GM19452 (cell line): ENCODE measurements at regions not wholly inside any gene's neighbourhood (a gene's known extent, or its start where the extent isn't known, plus 50 kb on each side); places are given as distances from the start of the nearest gene placed in this dataset.
"Not testable (repeated sequence)": the region's sequence is repeated elsewhere in the genome, so short reads cannot be mapped to it uniquely, and the experiment has no call there.

Experiments
- ATAC-seq: cut with Tn5 transposase; IDR thresholded peaks from one replicate; pipeline ENCODE4 v1.9.1; 2021; ENCODE audit not compliant: unreplicated experiment

DNA sequence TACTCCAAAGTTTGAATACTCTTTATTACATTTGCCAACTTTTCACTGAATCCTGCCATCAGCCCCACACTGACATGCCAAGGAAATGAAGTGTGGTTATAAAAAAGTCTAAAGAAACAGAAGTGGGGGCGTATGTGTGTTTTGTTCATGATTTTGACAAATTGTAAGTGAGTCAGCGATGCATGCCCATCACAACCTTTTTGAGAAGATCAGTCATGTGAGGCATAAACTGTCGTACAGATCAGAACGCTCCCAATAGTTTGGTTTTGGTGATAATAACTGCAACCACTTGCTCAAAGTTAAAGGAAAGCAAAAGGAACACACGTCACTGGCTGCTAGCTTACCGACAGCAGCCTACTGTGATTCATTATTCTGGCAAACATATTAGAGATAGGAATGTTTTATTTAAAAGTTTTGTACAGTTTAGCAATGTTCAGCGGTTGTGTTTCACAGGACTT is 95.6 kb downstream of the RGS2 start:
- ATAC-seq, result no peak

DNA sequence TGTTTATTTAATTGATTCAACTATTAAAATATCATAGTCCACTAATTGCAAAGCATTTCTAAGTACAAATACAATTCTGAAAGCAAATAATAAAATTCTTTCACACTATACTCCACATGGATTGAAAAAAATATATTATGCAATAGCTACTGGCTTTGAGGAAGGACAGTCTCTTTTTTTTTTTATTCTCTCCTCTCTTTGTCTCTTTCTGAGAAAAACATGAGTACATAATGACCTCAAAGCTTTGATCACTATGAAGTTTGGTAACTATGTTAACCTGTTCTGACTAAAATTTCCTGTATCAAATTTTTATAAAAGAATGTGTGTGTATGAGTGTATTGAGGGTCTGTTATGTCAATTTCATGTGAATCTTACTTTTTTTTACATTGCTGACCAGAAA is 96.2 kb downstream of the RGS2 start:
- no peak for ATAC-seq

DNA sequence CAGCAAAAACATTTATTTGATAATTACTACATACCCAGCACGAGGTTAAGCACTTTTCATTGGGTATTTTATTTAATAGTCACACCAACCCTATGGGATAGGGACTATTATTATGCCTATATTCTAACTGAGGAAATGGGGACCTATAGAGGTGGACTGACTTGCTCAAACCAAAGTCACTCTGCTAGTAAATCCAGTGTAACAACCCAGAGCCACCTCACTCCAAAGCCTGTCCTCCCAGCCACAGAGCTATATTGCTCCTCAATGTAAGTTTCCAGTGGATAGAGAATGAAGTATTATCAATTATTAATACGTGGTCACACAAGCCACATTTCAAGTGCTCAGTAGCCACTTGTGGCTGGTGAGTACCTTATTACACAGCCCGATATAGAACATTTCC is 97.5 kb downstream of the RGS2 start:
- ATAC-seq, result no peak

DNA sequence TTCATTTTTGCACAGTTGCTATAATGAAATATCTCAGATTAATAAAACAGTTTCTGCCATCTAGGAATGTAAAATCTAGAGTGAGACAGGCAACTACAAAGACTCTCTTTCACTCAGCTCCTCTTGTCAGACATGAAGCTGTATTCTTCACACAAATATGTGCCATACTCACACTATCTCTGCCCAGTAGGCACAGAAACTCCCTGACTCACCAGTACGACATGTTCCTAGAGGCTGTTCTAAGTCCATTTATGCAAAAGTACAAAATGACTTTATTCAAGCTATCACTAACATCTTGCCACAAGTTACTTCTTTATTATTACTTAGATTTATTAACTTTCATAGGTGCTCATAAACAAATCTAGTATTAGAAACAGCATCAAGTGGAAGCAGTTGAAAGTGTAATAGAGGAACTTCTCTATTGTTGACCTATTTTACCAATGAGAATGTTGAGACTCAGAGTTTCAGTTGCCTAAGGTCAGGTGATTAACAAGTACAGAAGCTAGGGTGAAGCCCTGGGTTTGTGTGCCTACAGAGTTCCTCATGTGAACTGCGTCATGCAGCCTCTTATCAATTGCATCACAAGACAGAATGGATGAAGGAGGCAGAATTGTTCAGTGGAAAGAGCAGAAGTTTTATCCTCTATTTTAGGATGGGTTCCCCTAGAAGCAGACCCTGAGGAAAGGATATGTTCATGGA is 98.9 kb downstream of the RGS2 start:
- ATAC-seq, result peak; percentile 55

DNA sequence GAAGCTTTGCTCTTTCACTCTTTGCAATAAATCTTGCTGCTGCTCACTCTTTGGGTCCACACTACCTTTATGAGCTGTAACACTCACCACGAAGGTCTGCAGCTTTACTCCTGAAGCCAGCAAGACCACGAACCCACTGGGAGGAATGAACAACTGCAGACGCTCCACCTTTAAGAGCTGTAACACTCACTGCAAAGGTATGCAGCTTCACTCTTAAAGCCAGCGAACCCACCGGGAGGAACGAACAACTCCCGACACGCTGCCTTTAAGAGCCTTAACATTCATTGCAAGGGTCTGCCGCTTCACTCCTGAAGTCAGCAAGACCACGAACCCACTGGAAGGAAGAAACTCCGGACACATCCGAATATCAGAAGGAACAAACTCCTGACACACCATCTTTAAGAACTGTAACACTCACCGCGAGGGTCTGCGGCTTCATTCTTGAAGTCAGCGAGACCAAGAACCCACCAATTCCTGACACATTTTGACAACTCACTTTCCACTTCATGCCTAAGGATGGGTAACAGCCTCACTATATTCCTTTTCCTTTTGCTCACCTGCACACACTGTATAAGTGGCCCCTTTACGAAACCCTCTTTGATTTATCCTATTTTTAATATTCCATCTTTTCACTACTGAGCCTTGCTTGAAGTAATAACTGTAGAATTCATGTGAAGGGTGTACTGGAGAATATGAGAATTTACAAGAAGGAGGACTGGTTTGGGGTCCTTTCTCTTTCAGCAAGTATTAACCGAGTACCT is 103.2 kb downstream of the RGS2 start:
- not testable (repeated sequence) for ATAC-seq

DNA sequence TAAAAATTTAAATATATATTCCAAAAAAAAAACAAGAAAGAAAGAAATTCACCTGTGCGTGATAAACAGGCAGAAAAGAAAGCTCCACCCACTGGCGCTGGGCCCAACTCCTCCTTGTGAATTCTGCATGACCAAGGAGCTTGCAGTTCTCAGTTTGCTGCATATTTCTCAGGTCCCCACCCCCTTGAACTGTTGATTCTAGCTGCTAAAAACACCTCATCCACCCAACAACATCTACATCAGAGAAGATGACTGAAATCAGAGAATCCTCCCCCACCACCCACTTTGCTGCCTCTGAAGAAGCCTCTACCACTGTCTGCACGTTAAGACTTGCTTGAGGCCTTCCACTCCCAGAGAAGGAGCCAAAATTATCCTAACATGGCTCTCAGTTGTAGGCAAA is 104.8 kb downstream of the RGS2 start:
- ATAC-seq, result no peak

DNA sequence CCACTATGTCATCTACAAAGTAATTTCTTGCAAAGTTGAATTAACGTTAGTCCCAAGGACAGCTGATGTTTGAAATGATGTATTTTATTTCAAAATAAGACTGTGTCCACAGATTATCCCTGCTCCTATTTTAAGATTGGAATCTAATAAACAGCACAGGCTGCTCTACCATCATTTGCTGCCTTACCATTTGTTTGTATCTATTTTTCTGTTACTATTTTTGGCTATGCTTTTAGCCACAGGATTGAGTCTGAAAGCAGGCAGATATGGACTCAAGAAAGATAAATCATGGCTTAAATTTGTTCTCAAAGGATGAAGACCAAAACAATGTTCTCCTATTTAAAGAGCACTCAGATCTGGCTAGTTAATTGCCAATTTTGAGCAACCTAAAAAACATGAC is 105.3 kb downstream of the RGS2 start:
- ATAC-seq, result no peak

DNA sequence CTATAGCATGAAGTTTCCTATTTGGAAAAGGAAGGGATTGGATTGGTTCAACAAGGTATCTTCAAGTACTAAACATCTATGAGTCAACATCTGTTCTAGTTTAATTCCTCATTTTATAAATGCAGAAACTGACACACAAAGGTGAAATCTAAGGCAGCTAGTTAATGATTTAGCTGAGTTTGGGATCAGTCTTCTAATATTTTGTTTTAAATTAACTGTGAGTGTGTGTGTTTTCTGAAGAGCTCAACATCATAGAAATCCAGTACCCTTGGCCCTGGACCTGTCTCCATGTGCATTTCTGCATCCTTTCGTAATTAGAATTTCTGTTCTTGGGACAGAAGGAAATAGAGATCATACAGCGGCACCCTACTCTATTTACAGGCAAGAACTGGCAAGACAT is 105.9 kb downstream of the RGS2 start:
- no peak for ATAC-seq

DNA sequence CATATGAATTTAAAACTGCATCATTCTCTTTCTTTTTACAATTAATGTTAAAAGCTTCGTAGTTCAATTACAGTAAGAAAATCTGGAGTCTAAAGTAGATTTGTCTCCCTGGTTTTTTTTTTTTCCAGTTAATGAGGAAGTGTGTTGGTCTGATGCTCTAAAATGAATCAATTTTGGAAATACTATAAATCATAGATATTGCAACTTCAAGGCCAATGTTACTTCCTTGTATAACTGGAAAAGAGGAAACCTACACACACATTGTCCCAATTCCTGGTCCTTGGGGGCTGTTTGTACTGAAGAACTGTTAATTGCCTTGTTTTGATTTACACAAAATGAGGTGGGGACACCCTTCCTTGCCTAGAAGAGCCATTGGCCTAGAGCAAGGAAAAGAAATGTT is 107.2 kb downstream of the RGS2 start:
- ATAC-seq, result no peak

DNA sequence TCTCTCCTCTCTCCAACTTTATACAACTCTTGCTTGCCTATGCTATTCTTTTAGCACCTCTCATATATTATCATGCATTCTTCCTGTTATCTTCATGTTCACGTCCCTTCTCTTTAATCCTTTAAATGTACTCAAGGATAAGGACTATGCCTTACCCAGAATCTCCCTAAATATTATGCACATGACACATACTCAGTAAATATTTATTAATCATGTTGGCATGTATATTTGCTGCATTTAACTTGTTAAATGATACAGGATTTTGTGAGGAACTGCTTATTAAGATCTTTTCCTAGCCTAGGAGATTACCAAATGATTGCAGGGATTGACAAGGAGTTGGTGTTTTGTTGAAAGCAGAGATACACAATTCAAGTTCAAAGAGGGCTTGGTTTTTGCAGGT is 109.4 kb downstream of the RGS2 start:
- no peak for ATAC-seq

DNA sequence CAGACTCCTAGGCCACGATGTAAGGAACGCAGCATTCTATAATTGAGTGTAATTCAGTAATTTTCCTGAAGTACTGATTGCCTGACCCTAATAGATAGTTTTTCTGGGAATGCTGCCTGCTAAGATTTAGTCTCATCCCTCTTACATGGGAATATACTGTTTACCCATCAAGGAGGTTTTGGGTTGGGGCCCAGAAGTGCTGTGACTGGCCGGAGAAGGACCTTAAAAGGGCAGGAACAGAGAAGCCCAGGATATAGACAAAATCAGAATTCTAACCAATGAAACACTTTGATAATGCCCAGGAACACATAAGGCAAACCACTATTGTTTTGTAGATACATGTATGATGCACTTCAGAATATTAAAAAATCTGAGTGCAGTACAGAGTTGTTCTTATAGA is 111.6 kb downstream of the RGS2 start:
- no peak for ATAC-seq

DNA sequence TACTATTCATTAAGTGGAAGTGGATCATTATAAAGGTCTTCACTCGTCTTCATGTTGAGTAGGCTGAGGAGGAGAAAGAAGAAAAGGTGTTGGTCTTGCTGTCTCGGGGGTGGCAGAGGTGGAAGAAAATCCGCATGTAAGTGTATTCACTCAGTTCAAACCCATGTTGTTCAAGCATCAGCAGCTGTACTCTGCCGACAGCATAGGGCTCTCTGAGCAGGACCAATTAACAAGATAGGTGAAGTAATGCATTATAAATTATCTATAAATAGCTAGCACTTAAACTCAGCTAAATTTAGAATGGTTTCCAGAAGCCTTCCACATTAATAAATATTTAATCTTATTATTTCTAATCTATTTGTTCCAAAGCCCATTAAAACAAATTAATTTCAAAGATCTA is 116.8 kb downstream of the RGS2 start:
- no peak for ATAC-seq

DNA sequence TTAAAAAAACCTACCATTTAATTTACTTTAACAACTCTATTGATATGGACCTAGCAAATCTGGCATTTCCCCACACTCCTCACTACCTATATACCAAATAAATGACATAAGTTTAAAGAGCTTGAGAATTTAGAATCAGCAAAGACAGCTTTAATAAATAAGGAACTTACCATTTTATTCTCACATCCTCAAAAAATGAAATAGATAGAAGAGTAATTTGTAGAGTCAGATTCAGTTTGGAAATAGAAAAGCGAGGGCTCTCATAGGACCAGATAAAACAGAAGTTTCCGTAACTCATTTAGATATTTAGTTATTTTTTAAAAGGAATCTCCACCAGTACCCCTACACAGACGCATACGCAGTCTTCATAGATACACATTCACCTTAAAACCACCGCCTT is 117.9 kb downstream of the RGS2 start:
- ATAC-seq, result no peak

DNA sequence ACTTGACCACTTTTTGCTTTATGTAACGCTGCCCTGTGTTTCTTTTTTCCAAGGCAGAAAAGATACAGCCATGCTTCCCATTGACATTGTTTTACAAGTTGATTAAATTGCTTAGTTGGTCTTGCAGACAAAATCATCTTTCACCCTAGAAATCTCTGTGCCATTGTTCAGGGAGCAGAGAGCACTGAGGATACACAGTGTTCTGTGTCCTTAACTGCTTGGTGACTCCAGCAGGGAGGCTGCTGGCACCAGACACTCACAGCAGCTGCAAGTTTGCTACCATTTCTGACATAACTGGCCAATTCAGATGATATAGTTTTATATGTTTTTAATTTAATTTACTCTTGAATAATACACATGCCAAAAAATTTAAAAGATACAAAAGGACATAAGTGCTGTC is 118.7 kb downstream of the RGS2 start:
- ATAC-seq, result no peak

DNA sequence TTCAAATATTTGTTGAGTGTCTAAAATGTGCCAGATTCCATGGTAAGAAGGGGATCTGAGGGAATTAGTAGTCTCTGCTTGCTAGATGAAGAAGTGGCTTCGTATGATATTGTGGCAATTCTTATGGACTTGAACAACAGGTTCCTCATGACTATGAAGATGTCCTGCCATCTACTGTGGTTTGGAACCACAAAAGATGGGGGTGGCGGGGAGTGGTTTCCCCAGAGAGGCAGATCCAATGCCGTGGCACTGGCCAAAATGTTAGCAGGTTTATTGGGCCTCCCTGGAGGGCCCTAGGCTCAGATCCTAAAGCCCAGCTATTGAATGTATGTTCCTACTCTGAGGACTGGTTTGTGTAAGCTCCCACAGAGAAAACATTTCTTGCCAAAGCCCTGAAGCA is 120.8 kb downstream of the RGS2 start:
- ATAC-seq, result no peak

DNA sequence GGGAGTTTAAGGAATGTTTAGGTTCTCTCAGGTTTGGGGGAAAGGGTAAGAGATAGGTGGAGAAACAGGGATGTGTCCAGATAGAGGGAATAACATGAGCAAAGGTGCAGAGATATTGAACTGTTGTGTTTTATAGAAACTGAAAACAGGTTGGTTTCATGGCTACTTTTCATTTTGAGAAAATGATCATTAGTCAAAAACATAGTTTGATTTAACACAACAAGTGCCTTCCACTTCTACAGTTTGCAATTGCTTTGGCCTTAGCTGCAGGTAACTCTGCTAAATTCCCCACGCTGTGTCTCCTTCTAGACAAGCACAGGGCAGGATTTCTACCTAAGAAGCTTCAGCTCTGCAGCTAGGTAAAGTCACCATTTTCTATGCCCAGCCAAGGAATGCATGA is 124.9 kb downstream of the RGS2 start:
- ATAC-seq, result no peak

DNA sequence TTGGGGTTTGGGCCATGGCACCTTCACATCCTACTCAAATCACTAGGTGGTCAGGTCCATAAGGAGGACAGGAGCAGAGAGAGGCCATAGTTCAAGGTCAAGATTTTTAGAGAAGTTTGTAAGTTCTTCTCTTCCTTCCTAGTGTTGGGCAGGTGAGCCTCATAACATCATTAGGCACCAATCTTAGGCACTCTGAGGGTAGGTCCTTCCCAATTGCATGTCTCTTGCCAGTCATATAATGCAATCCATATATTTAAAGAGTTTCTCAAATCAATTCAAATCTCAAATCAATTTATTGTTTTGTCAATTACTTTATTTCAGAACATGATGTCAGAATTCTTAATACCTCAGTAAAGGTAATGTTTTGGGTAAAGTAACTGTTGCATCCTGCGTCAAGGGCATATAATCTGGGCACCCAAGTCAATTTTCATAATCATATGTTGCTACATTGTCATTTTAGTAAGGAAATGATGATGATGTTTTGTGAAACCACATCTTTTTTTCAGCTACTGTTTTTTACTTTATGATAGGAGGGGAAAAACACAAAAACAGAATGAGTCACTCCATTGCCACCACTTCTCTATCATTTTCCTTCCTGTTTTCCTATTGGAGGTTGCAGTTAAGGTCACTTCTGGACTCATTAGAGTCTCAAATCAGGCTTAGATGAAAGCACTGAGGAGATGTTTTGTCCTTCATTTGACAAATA is 122.7 kb downstream of the UCHL5 start:
- peak; percentile 46 for ATAC-seq

DNA sequence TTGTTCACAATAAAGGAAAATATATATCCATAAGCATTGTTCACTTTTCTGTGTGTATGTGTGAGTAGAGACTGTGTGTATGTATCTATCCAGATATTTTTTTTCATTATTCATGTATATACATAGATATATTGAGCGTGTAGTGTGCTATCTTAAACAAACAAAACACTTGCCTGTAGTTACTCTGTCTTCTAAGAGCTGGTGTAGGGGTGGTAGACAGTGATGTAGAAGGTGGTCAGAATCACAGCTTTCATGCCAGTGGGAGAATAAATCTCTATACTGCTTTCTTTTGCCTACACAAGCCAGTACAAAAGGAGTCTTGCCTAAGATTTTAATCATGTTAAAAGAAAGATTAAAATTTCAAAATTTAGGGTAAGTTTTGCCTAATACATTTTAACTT is 122.0 kb downstream of the UCHL5 start:
- ATAC-seq, result no peak

DNA sequence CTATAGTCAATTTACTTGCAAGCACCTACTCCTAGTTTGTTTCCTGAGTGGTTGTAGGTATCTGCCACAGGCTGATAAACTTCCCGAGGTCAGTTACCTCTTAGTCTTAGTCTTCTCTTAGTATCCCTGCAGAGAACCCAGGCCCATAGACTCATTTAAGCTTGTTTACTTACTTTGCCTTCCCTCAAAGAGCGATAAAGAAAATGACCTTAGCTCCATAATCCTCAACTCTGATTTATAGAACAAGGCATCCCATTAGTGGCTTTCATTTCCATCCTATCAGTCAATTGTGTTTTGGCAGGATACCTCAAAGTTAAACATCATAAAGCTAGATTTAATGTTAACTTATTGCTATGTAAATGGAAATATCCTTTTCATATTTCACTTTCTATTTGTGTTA is 119.7 kb downstream of the UCHL5 start:
- no peak for ATAC-seq

DNA sequence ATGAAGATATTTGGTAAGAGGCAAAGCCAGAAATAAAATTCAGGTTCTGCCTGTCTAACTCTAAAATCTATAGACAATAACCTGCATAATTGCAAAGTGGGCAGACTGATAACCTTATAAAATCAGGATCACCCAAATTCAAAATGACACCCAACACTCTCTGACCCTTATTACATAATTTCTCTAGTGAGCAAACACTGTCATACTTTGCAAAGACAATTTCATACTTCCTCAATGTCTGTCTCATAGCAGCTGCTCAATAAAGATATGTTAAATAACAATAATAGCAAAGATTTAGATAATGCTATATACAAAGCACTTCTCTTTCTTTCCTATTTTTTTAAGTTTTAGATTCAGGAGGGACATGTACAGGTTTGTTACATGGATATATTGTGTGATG is 118.5 kb downstream of the UCHL5 start:
- ATAC-seq, result no peak

DNA sequence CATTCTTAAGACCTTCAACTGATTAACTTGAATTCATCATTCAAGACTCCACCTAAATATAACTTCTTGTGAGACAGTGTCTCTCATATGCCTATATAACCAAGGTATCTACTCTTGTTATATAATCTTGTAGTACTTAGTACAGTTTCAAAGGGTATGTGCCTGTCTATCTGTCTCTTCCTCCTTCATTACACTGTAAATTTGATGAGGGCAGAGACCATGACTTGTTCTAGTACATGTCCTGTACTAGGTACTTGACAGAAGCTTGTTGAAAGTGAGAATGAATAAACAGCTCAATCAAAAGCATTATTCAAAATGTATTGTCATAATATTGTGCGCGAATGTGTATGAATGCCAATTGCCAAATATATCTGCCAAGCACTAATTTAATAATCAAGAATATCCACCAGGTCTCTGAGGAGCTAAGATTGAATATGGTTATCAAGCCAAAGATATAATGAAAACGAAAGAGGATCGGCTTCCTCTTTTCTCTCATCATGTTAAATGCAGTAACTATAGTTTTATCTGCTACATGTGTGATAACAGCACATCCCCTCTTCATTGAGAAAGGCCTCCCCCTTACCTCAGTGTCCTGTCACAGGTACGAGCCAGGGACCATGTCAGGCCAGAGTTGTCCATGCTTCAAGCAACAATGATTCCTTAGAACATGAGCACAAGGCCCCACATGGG is 117.3 kb downstream of the UCHL5 start:
- ATAC-seq, result peak; percentile 61

DNA sequence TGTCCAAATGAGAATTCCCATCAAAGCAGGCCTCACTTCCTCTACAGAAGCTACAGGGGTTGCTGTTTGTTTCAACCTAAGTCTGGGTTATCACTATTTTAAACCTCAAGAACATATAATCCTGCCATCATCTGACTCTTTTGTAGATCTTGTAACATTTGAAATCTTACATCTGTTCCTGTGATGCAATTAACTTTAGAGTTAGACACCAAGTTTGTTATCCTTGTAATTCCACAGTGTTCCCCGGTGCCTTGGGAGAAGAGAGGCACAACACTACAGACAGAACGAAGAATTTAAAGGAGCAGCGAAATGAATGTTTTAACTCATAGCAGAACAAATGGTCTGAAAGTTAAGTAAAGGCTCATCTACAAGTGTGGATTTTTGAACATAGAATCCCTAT is 116.1 kb downstream of the UCHL5 start:
- ATAC-seq, result no peak
